ENCODE measurements at regions not wholly inside any gene's neighbourhood (a gene's known extent, or its start where the extent isn't known, plus 50 kb on each side); places are given as distances from the start of the nearest gene placed in this dataset.

DNA sequence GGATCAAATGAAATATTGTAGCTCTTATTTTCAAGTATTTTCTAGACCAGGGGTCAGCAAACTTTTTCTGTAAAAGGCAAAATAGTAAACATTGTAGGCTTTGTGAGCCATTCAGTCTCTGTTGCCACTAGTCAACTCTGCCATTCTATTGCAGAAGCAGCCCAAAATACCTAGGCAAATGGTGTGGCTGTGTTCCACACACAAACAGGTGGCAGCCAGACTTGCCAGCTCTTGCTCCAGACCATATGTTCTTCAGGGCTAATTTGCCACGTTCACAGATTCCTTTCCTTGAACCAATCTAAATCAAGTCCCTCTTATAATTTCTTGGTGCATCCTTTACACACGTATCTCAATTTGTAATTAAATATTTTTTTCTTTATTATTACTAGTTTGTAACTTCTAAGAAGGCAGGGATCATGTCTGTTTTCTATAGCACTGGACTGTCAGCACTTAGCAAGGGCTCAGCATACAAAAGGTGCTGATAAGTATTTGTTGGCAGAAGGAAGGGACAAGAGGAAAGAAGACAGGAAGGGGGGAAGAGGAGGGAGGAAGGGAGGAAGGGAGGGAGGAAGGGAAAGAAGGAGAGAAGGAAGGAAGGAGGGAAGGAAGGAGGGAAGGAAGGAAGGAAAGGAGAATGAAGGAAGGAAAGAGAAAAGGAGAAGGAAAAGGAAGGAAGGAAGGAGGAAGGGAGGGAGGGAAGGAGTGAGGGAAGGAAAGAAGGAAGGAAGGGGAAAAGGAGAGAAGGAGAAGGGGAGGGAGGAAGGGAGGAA lies 106.5 kb upstream of the EDEM3 start:
- TF ChIP-seq ZNF660 (CRISPR knock-in tag; IDR thresholded peaks at IDR 0.05; ENCODE audit: borderline replicate concordance, low read depth) (no peak), HOXD1 (CRISPR knock-in tag; IDR thresholded peaks at IDR 0.05) (no peak), CEBPB (IDR thresholded peaks at IDR 0.05; ENCODE audit: borderline replicate concordance, low read depth, low read length) (no peak), NR2F6 (IDR thresholded peaks at IDR 0.05) (no peak), NR2F6 (CRISPR knock-in tag; IDR thresholded peaks at IDR 0.05) (no peak), PHF21A (CRISPR knock-in tag; IDR thresholded peaks at IDR 0.05) (no peak), EZH2 (conservative IDR thresholded peaks at IDR 0.05; ENCODE audit: low read depth, low read length) (no peak), ASH2L (IDR thresholded peaks at IDR 0.05; ENCODE audit: insufficient read length, low read depth, low read length) (no peak), SKI (IDR thresholded peaks at IDR 0.05; ENCODE audit: partially characterized antibody) (no peak), ZSCAN29 (CRISPR knock-in tag; conservative IDR thresholded peaks at IDR 0.05) (no peak), TAF1 (CRISPR knock-in tag; IDR thresholded peaks at IDR 0.05) (no peak)
